ENCODE measurements at regions not wholly inside any gene's neighbourhood (a gene's known extent, or its start where the extent isn't known, plus 50 kb on each side); places are given as distances from the start of the nearest gene placed in this dataset.

DNA sequence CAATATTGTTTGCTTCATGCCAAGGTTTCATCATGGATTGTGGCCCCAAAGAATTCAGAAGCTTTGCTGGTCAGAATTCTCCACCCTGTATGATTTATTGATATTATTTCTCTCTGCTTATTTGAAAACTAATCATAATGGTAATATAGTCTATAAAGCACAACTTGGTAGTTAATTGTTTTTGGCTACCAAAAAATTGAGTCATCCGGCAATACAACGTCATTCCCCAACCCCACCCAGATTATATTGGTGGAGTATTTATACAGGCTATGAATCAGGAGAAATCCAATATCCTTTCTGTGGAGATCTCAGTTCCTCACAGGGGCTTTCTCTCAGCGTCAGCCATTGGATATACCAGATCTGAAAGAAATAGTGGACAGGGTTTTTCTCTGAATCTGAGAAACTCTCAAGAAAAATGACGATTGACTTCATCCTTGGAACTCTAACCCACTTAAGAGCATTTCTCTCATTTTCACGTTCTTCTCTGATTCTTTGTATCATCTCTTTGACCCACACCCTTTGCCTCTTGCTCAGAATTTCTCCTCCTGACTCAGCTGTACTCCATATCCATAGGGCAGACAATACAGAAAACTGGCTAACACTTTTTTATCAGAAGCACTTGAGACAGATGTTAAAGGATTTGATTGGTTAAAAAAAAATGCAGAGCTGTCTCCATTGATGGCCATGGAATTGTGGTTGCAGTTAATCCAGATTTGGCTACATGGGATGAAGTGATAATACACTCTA lies 1055.8 kb upstream of the CADM2 start:
- DNase-seq = no peak

DNA sequence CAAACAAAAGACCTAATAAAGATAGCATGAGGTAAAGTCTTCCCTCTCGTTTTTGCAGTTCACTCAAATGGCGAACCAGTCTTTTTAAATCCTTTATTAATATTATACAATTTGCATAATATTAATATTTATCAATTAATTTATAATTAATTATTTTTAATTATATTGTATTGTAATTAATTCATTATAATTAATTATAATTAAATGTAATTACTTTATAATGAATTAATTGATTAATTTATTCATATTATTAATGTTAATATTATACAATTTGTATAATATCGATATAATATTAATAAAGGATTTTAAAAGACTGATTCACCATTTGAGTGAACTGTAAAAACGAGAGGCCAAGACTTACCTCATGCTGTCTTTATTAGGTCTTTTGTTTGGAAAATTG lies 1045.4 kb upstream of the CADM2 start:
- Mint-ChIP-seq H3K27me3 (ENCODE audit: insufficient read depth) (no peaks in the 10 kb centered on the region; the same call in 1 of the 2 replicates), H3K4me1 (ENCODE audit: low read depth) (no peaks in the 10 kb centered on the region), H3K4me3 (no peak overlapping the region), H3K36me3 (ENCODE audit: low read depth) (no peaks in the 10 kb centered on the region), H3K27ac (no peak overlapping the region), H3K9me3 (peaks cover 8% of the 10 kb centered on the region)
- no peak for DNase-seq
- TF ChIP-seq, protein P1, sequence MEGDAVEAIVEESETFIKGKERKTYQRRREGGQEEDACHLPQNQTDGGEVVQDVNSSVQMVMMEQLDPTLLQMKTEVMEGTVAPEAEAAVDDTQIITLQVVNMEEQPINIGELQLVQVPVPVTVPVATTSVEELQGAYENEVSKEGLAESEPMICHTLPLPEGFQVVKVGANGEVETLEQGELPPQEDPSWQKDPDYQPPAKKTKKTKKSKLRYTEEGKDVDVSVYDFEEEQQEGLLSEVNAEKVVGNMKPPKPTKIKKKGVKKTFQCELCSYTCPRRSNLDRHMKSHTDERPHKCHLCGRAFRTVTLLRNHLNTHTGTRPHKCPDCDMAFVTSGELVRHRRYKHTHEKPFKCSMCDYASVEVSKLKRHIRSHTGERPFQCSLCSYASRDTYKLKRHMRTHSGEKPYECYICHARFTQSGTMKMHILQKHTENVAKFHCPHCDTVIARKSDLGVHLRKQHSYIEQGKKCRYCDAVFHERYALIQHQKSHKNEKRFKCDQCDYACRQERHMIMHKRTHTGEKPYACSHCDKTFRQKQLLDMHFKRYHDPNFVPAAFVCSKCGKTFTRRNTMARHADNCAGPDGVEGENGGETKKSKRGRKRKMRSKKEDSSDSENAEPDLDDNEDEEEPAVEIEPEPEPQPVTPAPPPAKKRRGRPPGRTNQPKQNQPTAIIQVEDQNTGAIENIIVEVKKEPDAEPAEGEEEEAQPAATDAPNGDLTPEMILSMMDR (IDR thresholded peaks at IDR 0.05) = no peak

More for the DNA sequence above, 1055.8 kb upstream of the CADM2 start:
- no peak overlapping the region for H3K4me3 Mint-ChIP-seq
- no peaks in the 10 kb centered on the region for H3K4me1 Mint-ChIP-seq (ENCODE audit: low read depth)
- H3K27ac Mint-ChIP-seq = no peak overlapping the region
- H3K9me3 Mint-ChIP-seq = peaks cover 36% of the 10 kb centered on the region
- no peaks in the 10 kb centered on the region for H3K27me3 Mint-ChIP-seq (ENCODE audit: insufficient read depth)
- TF ChIP-seq, protein P1 (IDR thresholded peaks at IDR 0.05) = no peak
- H3K36me3 Mint-ChIP-seq (ENCODE audit: low read depth) = no peaks in the 10 kb centered on the region

DNA sequence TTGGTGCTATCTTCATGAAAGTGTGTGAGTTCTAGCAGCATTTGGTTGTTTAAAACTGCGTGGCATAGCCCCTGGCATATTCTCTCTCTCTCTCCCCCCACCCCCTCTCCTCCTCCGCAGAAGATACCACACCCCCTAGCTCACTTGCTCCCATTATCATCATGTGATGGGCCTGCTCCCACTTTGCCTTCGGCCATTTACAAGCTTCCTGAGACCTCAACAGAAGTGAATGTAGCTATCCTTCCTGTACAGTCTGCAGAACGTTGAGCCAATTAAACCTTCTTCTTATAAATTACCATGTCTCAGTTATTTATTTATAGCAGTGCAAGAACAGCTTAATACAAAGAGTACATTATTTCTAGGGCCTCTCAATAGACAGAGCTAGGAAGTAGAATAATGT lies 1032.5 kb upstream of the CADM2 start:
- H3K9me3 Mint-ChIP-seq = peaks cover 30% of the 10 kb centered on the region
- no peak for DNase-seq
- no peak overlapping the region for H3K27ac Mint-ChIP-seq
- TF ChIP-seq, protein P1 (IDR thresholded peaks at IDR 0.05) = no peak
- H3K4me3 Mint-ChIP-seq = no peak overlapping the region
- peaks cover 6% of the 10 kb centered on the region; the same call in 1 of the 2 replicates for H3K36me3 Mint-ChIP-seq (ENCODE audit: low read depth)
- H3K4me1 Mint-ChIP-seq (ENCODE audit: low read depth) = no peaks in the 10 kb centered on the region
- H3K27me3 Mint-ChIP-seq (ENCODE audit: insufficient read depth) = peaks cover 2% of the 10 kb centered on the region; the same call in 1 of the 2 replicates

DNA sequence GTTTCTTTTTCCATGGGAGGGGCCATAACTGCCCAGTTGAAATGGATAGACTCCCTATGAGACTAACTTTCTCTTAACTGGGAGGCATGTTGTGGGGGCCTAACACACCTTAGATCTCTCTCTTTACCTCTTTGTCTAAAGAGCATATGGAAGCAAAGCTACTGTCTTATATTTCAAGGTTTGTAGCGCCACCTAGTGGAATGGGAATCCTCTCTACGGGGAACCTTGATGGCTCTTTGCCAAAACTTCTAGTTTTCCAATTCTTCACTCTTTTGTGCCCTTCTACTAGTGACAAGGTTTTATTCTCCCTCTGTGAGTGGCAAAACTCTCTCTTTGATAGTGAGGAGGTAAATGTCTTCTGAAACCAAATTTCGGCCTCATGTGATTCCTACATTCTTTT lies 1030.4 kb upstream of the CADM2 start:
- Mint-ChIP-seq H3K36me3 (ENCODE audit: low read depth) (peaks cover 10% of the 10 kb centered on the region), H3K27ac (no peak overlapping the region), H3K27me3 (ENCODE audit: insufficient read depth) (peaks cover 2% of the 10 kb centered on the region; the same call in 1 of the 2 replicates), H3K9me3 (peaks cover 40% of the 10 kb centered on the region), H3K4me1 (ENCODE audit: low read depth) (no peaks in the 10 kb centered on the region), H3K4me3 (no peak overlapping the region)
- no peak for DNase-seq
- TF ChIP-seq, protein P1 (IDR thresholded peaks at IDR 0.05) = peak; percentile 59

DNA sequence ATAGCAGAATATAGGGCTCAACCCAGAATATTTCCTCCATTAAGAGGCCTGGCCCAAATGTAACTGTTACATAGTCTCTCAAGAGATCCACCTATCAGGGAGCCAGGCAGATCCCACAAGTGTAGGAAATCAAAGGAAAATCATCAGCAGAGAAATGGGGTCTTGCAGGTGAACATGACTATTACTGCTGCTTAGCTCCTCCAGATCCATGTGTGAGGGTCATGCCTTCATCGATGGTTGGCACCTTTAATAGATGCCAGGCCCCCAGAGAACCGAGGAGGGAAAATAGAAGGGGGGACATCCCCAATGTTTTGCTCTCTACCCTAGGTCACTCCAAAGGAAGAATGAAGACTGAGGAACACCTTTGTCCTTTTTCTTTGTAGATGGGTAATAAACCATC lies 1029.9 kb upstream of the CADM2 start:
- no peak overlapping the region for H3K4me3 Mint-ChIP-seq
- peaks cover 40% of the 10 kb centered on the region for H3K9me3 Mint-ChIP-seq
- H3K27ac Mint-ChIP-seq = no peak overlapping the region
- DNase-seq = no peak
- peaks cover 2% of the 10 kb centered on the region; the same call in 1 of the 2 replicates for H3K27me3 Mint-ChIP-seq (ENCODE audit: insufficient read depth)
- peaks cover under 1% of the 10 kb centered on the region for H3K4me1 Mint-ChIP-seq (ENCODE audit: low read depth)
- TF ChIP-seq, protein P1 (IDR thresholded peaks at IDR 0.05) = no peak
- peaks cover 10% of the 10 kb centered on the region for H3K36me3 Mint-ChIP-seq (ENCODE audit: low read depth)
